ENCODE measurements at regions not wholly inside any gene's neighbourhood (a gene's known extent, or its start where the extent isn't known, plus 50 kb on each side); places are given as distances from the start of the nearest gene placed in this dataset.

GRCh38 chr3:96169111-96169766 is 645.2 kb upstream of the EPHA6 start:
- no peak for DNase-seq

DNA sequence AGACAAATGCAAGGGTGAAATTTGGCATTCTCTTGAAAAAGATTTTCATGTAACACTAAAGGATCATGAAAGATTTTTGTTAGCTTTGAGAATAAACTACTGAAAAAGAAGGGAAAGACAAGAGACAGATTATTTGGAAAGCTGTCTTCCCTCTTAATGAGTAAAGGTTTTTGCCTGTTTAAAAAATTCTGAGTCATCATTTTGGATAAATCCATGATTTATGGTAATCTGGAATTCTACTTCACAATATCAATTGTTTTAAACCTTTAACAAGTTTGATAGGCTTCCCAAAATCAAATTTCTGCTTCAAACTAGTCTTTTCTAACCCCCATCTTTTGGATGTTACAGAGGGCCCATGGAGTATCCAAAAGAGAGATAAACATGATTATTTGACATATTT is 641.5 kb upstream of the EPHA6 start:
- DNase-seq = no peak

DNA sequence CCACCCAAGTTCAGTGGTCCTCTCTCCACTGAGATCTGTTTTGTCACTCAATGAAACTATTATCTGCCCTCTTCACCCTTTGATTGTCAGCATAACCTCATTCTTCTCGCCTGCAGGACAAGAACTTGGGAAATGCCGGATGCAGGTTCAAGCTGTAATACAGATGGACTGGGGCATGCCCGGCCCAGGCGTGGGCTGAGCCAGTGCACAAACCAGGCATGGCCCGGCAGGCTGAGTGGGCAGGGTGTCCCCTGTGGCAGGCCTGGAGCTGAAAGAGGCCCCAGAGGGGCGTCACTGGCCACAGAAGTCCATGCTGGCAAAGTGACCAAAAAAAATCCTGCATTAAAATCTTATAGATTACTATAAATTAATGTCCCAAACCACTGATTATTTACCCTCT is 638.9 kb upstream of the EPHA6 start:
- DNase-seq = no peak

DNA sequence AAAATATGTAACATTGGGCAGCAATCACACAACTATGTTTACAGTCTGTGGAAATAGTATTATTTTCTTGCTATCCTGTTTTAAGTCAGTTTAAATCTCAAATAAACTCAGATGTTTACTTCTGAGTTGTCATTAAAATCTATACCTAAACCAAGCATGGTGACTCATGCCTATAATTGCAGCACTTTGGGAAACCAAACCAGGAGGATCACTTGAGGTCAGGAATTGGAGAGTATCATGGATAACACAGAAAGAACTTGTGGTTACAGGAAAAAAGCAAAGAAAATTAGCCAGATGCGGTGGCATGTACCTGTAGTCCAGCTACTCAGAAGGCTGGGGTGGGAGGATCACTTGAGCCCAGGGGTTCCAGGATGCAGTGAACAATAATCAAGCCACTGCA is 631.6 kb upstream of the EPHA6 start:
- DNase-seq = no peak

DNA sequence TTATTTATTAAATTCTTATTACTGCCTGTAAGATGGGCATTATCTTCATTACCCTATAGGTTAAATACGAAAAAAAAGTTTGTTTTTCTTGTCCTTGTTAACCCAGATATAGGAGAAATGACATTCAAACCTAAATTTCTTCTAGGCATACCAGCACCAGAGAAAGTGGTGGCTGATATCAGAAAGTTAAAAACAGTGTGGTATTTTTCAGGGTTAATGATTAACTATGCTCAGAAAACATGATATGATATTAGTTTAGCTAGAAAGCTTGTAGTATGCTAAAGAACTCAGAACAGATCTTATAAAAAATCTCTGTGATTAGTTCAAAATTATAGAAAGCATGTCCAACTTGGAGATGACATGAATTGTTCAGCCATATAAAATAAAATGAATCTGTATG is 630.5 kb upstream of the EPHA6 start:
- no peak for DNase-seq

GRCh38 chr3:96190024-96190616 is 624.3 kb upstream of the EPHA6 start:
- DNase-seq = no peak

- DNase-seq = no peak
Measured at GRCh38 chr3:96192966-96193550, 621.3 kb upstream of the EPHA6 start.

GRCh38 chr3:96200897-96201296 is 613.5 kb upstream of the EPHA6 start:
- no peak for DNase-seq

- no peak for DNase-seq
Measured at GRCh38 chr3:96201463-96201862, 612.9 kb upstream of the EPHA6 start.

- DNase-seq = no peak
Measured at GRCh38 chr3:96202181-96202580, 612.2 kb upstream of the EPHA6 start.

- DNase-seq = no peak
Measured at GRCh38 chr3:96209699-96210098, 604.7 kb upstream of the EPHA6 start.

DNA sequence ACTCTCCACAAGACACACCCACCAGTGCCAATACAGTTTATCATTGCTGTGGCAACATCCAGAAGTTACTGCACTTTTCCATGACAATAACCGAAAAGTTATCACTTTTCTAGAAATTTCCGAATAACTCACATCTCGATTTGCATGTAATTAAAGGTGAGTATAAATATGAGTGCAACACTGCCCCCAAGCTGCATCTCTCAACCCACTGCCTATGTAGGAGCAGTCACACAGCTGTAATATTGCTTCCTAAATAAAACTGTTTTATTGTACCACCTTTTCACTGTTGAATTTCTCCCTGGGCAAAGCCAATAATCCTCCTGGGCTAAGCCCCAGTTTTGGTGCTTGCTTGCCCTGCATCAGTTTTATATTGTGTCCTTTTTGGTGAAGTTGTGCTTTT is 601.0 kb upstream of the EPHA6 start:
- no peak for DNase-seq

DNA sequence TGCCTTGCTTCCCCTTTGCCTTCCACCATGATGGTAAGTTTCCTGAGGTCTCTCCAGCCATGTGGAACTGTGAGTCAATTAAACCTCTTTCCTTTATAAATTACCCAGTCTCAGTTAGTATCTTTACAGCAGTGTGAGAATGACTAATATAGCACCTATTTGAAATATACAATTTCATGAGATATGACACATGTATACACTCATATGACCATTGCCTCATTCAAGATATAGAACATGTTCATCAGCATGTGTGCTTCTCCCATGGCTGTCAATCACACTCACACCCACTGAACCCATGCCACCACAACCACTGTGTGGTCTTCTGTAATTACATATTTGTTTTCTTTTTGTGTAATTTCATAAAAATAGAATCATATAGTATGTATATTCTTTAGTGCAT is 599.5 kb upstream of the EPHA6 start:
- no peak for DNase-seq

- DNase-seq = no peak
Measured at GRCh38 chr3:96225494-96225893, 588.9 kb upstream of the EPHA6 start.

- no peak for DNase-seq
Measured at GRCh38 chr3:96233679-96234078, 580.7 kb upstream of the EPHA6 start.

DNA sequence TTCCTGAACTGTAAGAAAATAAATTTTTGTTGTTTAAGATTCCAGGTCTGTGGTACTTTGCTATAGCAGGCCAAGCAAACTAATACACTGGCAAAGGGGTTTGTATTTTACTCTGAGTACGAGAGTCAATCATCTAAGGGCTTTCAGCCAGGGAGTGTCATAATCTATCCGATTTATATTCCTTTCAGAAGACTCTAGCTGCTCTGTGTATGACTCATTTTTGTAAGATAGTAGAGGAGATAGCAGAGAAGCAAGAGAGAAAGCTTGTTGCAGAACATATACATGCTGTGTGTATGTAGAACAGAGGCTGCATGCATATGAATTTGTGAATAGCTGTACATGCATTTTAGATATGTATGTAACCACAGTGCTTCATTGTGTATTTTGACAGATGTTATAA is 577.9 kb upstream of the EPHA6 start:
- no peak for DNase-seq

DNA sequence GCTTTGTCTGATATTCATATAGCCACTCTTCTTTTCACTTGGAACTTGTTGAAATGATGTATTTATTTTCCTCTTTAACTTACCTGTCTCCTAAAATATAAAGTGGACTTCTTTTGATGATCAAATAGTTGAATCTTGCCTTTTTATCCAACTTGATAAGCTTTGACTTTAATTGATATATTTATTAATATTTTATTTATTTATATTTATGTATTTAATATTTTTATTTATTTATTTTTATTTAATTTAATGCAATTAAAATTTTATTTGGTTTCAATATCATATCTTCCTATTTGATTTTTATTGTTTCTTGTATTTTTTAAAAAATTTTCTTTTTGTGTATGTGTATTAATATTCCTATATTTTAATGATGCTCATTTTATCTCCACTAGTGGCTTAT is 555.1 kb upstream of the EPHA6 start:
- DNase-seq = no peak

GRCh38 chr3:96264701-96265100 is 549.7 kb upstream of the EPHA6 start:
- no peak for DNase-seq

DNA sequence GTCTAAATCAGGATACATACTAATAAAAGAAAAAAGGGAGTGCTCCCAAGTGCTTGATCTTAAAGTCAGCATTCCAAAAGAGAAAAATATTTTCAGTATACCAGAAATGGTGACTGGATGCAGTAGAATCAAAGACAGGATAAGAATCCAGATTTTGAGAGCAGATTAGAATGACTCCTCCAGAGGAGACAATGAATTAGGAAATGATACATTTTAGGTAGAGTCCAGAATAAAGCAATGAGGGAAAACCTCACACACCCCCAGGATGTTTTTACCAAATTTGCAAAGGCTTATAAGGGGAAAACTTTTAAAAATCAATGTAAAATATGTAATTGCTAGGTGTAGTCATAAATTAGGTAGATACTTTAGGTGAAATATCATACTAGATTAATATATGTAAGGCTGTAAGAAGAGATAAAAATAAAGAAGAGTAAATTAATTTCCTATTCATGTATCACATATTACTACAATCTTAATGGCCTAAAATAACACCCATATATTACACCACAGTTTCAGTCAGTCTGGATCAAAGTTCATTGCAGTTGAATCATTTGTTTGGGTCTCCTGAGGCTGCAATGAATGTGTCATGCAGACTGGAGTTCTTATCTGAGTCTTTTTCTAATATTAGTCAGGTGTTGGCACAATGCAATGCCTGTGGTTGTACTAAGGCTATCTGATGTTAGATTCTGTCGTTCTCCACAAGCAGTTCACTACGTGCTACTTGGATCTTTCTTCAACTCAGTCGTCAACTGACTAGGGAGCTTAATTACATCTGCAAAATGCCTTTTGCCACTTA is 547.8 kb upstream of the EPHA6 start:
- DNase-seq = no peak

- DNase-seq = no peak
Measured at GRCh38 chr3:96267577-96267976, 546.8 kb upstream of the EPHA6 start.

DNA sequence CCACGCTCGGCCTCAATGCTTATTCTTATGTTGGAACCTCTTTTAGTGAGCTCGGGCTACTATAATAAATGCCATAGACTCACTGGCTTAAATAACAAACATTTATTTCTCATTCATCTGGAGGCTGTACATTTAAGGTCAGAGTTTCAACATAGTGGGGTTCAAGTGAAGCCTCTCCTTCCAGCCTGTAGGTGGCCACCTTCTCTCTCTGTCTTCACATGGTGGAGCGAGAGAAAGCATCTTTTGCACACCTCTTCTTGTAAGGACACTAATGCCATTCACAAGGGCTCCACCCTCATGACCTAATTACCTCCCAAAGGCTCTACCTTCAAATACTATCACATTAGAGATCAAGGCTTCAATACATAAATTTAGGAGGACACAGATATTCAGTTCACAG is 520.3 kb upstream of the EPHA6 start:
- DNase-seq = no peak

- DNase-seq = no peak
Measured at GRCh38 chr3:96300743-96301142, 513.7 kb upstream of the EPHA6 start.

DNA sequence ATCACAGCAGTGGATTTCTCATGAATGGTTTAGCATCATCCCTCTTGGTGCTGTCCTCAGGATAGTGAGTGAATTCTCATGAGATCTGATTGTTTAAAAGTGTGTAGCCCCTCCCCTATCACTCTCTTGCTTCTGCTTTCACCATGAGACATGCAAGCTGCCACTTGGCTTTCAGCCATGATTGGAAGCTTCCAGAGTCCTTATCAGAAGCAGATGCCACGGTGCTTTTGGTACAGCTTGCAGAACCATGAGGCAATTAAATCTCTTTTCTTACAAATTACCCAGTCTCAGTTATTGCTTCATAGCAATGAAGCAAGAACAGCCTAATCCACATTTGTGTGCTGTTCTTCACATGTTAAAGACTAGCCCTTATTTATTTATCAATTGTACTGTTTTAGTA is 495.2 kb upstream of the EPHA6 start:
- no peak for DNase-seq

GRCh38 chr3:96324087-96324486 is 490.3 kb upstream of the EPHA6 start:
- DNase-seq = no peak

Measured in NCI-H1092 treated with DMSO at 0.1 percent for 48 hours (cell line).